HG02798 (cell line): ENCODE measurements at regions not wholly inside any gene's neighbourhood (a gene's known extent, or its start where the extent isn't known, plus 50 kb on each side); places are given as distances from the start of the nearest gene placed in this dataset.
"Not testable (repeated sequence)": the region's sequence is repeated elsewhere in the genome, so short reads cannot be mapped to it uniquely, and the experiment has no call there.

ENCODE experiments used
- ATAC-seq: cut with Tn5 transposase; IDR thresholded peaks from one replicate; pipeline ENCODE4 v1.9.1; 2021; ENCODE audit warnings: mild to moderate bottlenecking; ENCODE audit not compliant: unreplicated experiment, poor library complexity

GRCh38 chr9:706606-707459 lies 134.7 kb upstream of the DMRT1 start:
- no peak for ATAC-seq

DNA sequence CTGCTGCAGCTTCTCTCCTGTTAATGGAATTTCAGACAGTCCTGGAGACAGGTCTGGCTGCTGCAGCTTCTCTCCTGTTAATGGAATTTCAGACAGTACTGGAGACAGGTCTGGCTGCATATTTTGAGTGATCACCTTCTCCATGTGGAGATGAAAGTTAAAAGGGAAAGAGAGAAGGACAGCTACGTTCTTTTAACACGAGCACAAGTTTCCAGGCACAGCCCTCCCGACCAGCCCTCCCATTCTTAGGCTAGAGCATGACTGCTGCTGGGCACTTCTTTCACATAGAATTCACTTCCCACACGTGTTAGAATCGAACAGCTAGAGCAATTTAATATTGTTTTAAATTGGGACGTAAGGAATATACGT lies 133.3 kb upstream of the DMRT1 start:
- ATAC-seq = no peak

- ATAC-seq = no peak
These were observed 132.7 kb upstream of the DMRT1 start for GRCh38 chr9:708551-709432.

DNA sequence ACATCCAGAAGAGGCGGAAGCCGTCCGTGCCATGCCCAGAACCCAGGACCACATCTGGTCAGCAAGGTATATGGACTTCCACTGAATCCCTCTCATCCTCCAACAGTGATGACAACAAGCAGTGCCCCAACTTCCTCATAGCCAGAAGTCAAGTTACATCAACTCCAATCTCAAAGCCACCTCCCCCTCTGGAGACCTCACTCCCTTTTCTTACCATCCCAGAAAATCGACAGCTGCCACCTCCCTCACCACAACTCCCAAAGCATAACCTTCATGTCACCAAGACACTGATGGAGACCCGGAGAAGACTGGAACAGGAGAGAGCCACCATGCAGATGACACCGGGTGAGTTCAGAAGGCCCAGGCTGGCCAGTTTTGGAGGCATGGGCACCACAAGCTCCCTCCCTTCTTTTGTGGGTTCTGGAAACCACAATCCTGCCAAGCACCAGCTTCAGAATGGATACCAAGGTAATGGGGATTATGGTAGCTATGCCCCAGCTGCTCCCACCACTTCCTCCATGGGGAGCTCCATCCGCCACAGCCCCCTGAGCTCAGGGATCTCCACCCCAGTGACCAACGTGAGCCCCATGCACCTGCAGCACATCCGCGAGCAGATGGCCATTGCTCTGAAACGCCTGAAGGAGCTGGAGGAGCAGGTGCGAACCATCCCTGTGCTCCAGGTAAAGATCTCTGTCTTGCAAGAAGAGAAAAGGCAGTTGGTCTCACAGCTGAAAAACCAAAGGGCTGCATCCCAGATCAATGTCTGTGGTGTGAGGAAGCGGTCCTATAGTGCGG lies 130.3 kb upstream of the DMRT1 start:
- ATAC-seq = no peak

DNA sequence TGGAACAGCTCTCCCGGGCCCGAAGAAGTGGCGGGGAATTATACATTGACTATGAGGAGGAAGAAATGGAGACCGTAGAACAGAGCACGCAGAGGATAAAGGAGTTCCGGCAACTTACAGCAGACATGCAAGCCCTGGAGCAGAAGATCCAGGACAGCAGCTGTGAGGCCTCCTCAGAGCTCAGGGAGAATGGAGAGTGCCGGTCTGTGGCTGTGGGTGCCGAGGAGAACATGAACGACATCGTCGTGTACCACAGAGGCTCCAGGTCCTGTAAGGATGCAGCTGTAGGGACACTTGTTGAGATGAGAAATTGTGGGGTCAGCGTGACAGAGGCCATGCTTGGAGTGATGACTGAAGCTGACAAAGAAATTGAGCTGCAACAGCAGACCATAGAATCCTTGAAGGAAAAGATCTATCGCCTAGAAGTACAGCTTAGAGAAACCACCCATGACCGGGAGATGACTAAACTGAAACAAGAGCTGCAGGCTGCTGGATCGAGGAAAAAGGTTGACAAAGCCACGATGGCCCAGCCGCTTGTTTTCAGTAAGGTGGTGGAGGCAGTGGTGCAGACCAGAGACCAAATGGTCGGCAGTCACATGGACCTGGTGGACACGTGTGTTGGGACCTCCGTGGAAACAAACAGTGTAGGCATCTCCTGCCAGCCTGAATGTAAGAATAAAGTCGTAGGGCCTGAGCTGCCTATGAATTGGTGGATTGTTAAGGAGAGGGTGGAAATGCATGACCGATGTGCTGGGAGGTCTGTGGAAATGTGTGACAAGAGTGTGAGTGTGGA lies 129.5 kb upstream of the DMRT1 start:
- ATAC-seq = no peak

DNA sequence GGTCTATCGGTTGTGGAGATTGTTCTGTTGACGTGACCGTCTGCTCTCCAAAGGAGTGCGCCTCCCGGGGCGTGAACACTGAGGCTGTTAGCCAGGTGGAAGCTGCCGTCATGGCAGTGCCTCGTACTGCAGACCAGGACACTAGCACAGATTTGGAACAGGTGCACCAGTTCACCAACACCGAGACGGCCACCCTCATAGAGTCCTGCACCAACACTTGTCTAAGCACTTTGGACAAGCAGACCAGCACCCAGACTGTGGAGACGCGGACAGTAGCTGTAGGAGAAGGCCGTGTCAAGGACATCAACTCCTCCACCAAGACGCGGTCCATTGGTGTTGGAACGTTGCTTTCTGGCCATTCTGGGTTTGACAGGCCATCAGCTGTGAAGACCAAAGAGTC lies 128.9 kb upstream of the DMRT1 start:
- no peak for ATAC-seq

DNA sequence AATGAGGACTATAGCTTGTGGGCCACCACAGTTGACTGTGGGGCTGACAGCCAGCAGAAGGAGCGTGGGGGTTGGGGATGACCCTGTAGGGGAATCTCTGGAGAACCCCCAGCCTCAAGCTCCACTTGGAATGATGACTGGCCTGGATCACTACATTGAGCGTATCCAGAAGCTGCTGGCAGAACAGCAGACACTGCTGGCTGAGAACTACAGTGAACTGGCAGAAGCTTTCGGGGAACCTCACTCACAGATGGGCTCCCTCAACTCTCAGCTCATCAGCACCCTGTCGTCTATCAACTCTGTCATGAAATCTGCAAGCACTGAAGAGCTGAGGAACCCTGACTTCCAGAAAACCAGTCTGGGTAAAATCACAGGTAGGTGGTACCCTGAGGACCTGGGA lies 128.4 kb upstream of the DMRT1 start:
- no peak for ATAC-seq

DNA sequence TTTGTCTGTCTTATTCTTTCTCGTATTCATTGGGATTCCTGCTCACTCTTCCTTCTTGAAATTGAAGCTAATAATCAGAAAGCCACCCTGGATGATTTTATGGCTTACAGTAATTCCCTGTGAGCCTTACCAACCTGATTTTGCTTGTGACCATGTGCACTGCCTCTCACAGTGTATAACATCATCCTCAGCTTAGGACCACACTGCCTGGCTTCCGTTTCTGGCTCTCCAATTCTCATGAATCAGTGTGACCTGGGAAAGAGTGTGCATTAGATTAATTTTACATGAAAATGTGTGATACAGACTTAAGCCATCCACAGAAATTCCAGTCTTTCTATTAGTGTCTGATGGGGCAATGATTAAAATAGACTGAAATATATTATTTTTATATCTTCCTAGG lies 126.8 kb upstream of the DMRT1 start:
- ATAC-seq = no peak

- ATAC-seq = no peak
These were observed 126.2 kb upstream of the DMRT1 start for GRCh38 chr9:715300-715699.

- no peak for ATAC-seq
These were observed 125.6 kb upstream of the DMRT1 start for GRCh38 chr9:715743-716400.

DNA sequence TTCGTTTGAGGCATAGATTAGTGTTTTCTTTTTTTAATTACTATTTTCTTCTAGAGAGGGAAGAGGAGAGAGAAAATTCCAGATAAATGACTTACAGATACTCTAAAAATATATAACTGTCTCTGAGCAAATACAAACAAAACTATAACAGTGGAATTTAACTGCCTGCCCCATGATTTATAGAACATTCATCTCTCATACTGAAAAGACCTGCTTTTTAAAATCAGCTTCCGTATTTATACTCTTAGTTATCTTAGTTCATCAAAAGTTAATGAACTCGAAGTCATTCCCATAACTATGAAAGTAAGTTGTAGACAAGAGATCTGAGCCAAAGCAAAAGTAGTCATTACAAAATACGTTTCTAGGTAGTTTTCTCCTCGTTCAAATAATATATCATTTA lies 123.8 kb upstream of the DMRT1 start:
- ATAC-seq = no peak

- ATAC-seq = no peak
These were observed 121.1 kb upstream of the DMRT1 start for GRCh38 chr9:720239-720881.

DNA sequence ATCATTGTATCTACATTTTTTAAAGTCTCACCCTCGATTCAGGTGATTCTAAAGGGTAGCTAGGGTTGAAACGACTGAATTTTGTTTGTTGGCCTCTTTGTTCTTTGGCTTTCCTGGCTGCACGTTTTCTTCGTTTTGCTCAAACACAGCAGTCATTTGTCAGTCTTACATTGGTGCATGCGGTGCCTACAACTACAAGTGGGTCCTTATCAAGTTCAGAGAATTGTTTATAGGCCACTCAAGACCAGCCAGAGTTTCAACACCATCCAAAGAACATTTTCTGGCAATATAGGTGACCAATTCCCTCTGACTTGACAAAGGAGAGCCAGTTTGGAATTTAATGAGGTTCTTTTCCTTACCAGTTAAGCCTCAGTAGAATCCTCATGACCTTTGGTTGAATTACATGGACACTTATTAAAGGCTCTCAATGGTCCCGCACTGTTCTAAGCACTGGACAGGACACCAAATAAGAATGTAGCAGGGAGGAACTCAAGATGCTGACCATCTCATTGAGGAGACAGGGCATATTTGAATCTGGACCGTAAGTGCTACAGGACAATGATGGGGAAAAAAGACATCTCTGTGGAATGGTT lies 119.0 kb upstream of the DMRT1 start:
- ATAC-seq = no peak

- not testable (repeated sequence) for ATAC-seq
These were observed 117.0 kb upstream of the DMRT1 start for GRCh38 chr9:724461-724860.

DNA sequence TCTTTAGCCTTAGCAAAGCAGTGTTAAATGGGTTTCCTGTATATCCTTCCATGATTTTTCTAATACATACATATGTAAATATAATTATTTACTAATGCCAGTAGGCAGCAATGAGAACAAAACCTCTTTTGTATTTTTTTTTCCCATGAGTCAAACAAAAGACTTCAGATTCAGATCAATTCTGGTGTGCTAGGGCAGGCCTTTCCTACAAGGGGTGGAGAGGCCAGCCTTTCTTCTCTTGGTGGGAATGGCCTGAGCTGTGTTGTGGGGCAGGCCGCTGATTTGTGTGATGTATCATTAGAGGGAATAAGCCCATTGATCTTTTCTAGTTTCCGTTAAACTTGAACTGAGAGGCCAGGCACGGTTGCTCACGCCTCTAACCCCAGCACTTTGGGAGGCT lies 115.5 kb upstream of the DMRT1 start:
- ATAC-seq = no peak

GRCh38 chr9:727767-728166 lies 113.7 kb upstream of the DMRT1 start:
- no peak for ATAC-seq

DNA sequence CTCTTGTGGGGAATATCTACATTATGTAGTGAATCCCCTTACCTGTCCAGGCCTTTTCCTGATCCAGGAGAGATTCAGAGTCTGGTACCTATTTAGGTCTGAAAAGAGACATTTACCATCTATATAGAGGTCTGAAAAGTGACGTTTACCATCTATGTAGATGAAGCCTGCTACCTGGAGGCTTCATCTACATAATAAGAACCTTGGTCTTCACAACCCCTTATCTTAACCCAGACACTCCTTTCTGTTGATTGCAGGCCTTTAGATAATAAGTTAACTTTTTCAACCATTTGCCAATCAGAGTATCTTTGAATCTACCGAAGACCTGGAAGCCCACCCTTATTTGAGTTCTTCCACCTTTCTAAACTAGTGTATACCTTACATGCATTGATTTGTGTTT lies 113.0 kb upstream of the DMRT1 start:
- no peak for ATAC-seq

DNA sequence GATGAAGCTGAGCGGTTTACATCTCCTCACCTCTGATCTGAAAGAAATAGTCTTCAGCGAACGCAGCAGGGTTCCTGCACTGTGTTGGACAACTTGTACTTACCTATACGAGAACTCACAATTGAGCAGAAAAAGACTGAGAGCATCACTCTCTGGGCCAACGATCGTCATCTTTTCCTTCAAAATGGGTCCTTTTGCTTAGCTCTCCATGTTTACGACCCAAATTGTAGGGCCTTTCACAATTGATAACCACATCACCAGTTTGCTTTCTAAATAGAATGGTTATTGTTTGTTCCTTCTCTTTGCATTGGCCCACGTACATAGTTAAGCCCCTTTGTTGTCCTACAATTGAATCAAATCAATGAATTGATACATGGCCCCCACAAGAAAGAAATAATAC lies 110.0 kb upstream of the DMRT1 start:
- ATAC-seq = no peak
